Mesenchymal stem cell (in vitro differentiated cells and primary cell): ENCODE measurements at regions not wholly inside any gene's neighbourhood (a gene's known extent, or its start where the extent isn't known, plus 50 kb on each side); places are given as distances from the start of the nearest gene placed in this dataset.

ENCODE experiments used
- DNase-seq: peaks from one replicate; pipeline ENCODE4 v3.0.0-alpha.2; 2013
- H2AFZ ChIP-seq: one replicate; pipeline ENCODE4 v1.6.1; 2013; ENCODE audit warnings: low read depth, mild to moderate bottlenecking, control low read depth, inconsistent platforms, low read length, moderate library complexity
- H2AK5ac ChIP-seq: 2 replicates; pipeline ENCODE4 v1.6.1; 2013; ENCODE audit warnings: low read length, moderate library complexity, mild to moderate bottlenecking, inconsistent platforms; ENCODE audit not compliant: severe bottlenecking
- H2BK120ac ChIP-seq: one replicate; pipeline ENCODE4 v1.6.1; 2013; ENCODE audit warnings: low read depth, mild to moderate bottlenecking, inconsistent platforms, low read length, moderate library complexity
- H2BK12ac ChIP-seq, 2 experiments: one replicate each; pipeline ENCODE4 v1.6.1; 2013; ENCODE audit warnings: inconsistent platforms in 2 of 2, low read length in 2 of 2, mild to moderate bottlenecking in 2 of 2, moderate library complexity in 2 of 2, control low read depth in 1 of 2
- H2BK15ac ChIP-seq: one replicate; pipeline ENCODE4 v1.6.1; 2013; ENCODE audit warnings: mild to moderate bottlenecking, low read depth, inconsistent platforms; ENCODE audit not compliant: poor library complexity, severe bottlenecking
- H2BK5ac ChIP-seq: 2 replicates; pipeline ENCODE4 v1.6.1; 2013; ENCODE audit warnings: low read depth, mild to moderate bottlenecking, low read length, control low read depth, inconsistent platforms; ENCODE audit not compliant: poor library complexity, severe bottlenecking
- H3K14ac ChIP-seq, 2 experiments: one replicate each; pipeline ENCODE4 v1.6.1; 2013; ENCODE audit warnings: inconsistent platforms in 2 of 2, low read length in 2 of 2, control low read depth in 1 of 2, mild to moderate bottlenecking in 1 of 2, moderate library complexity in 1 of 2
- H3K18ac ChIP-seq, 2 experiments: one replicate each; pipeline ENCODE4 v1.6.1; 2013; ENCODE audit warnings: inconsistent platforms in 2 of 2, low read length in 2 of 2, control low read depth in 1 of 2, low read depth in 1 of 2, mild to moderate bottlenecking in 1 of 2
- H3K23ac ChIP-seq, 2 experiments: one replicate each; pipeline ENCODE4 v1.6.1; 2013; ENCODE audit warnings: inconsistent platforms in 2 of 2, low read length in 2 of 2, mild to moderate bottlenecking in 2 of 2, moderate library complexity in 2 of 2, control low read depth in 1 of 2
- H3K27ac ChIP-seq: 2 replicates; pipeline ENCODE4 v1.5.1; 2013; ENCODE audit warnings: mild to moderate bottlenecking, moderate library complexity, low read length, control low read depth, inconsistent platforms; ENCODE audit not compliant: poor library complexity, severe bottlenecking
- H3K27me3 ChIP-seq, 2 experiments: 2 replicates each; pipeline versions ENCODE4 v1.6.1 to v1.7.0; 2013; ENCODE audit warnings: low read length in 2 of 2, mild to moderate bottlenecking in 2 of 2, moderate library complexity in 2 of 2, control low read depth in 1 of 2, inconsistent platforms in 1 of 2; ENCODE audit not compliant: control insufficient read depth in 1 of 2, insufficient read depth in 1 of 2
- H3K36me3 ChIP-seq, 2 experiments: 2 replicates each; pipeline versions ENCODE4 v1.6.1 to v1.7.0; 2013; ENCODE audit warnings: low read length in 2 of 2, control low read depth in 1 of 2, inconsistent platforms in 1 of 2, low read depth in 1 of 2, mild to moderate bottlenecking in 1 of 2; ENCODE audit not compliant: insufficient read depth in 2 of 2, control insufficient read depth in 1 of 2
- H3K4ac ChIP-seq, 2 experiments: one replicate each; pipeline ENCODE4 v1.6.1; 2013; ENCODE audit warnings: inconsistent platforms in 2 of 2, low read length in 2 of 2, mild to moderate bottlenecking in 2 of 2, moderate library complexity in 2 of 2, control low read depth in 1 of 2, low read depth in 1 of 2
- H3K4me1 ChIP-seq: 2 replicates; pipeline ENCODE4 v1.6.1; 2013; ENCODE audit warnings: low read depth, low read length, control low read depth; ENCODE audit not compliant: control insufficient read depth, insufficient read depth
- H3K4me2 ChIP-seq: 2 replicates; pipeline ENCODE4 v1.6.1; 2013; ENCODE audit warnings: low read length, mild to moderate bottlenecking, inconsistent platforms; ENCODE audit not compliant: poor library complexity, severe bottlenecking
- H3K4me3 ChIP-seq, 2 experiments: 2 replicates each; pipeline versions ENCODE4 v1.5.1 to v1.7.0; 2013; ENCODE audit warnings: low read length in 2 of 2, mild to moderate bottlenecking in 2 of 2, control low read depth in 1 of 2, low read depth in 1 of 2; ENCODE audit not compliant: insufficient read depth in 1 of 2
- H3K79me1 ChIP-seq: replicated peaks from 2 replicates; pipeline ENCODE4 v1.6.1; 2013; ENCODE audit warnings: mild to moderate bottlenecking, control low read depth, low read length, inconsistent platforms; ENCODE audit not compliant: poor library complexity, severe bottlenecking
- H3K9ac ChIP-seq: 2 replicates; pipeline ENCODE4 v1.7.0; 2013; ENCODE audit warnings: mild to moderate bottlenecking, low read length, moderate library complexity
- H3K9me3 ChIP-seq: 2 replicates; pipeline ENCODE4 v1.7.0; 2013; ENCODE audit warnings: mild to moderate bottlenecking, low read length; ENCODE audit not compliant: control insufficient read depth
- H4K8ac ChIP-seq: one replicate; pipeline ENCODE4 v1.6.1; 2013; ENCODE audit warnings: inconsistent platforms, mild to moderate bottlenecking, low read length, moderate library complexity
- H4K91ac ChIP-seq: one replicate; pipeline ENCODE4 v1.6.1; 2013; ENCODE audit warnings: mild to moderate bottlenecking, low read length, inconsistent platforms
- WGBS: methylation state at CpG from one replicate; pipeline ENCODE4 v1.1.7; 2013; ENCODE audit warnings: mixed read lengths; 5-methylcytosine and 5-hydroxymethylcytosine counted together

DNA sequence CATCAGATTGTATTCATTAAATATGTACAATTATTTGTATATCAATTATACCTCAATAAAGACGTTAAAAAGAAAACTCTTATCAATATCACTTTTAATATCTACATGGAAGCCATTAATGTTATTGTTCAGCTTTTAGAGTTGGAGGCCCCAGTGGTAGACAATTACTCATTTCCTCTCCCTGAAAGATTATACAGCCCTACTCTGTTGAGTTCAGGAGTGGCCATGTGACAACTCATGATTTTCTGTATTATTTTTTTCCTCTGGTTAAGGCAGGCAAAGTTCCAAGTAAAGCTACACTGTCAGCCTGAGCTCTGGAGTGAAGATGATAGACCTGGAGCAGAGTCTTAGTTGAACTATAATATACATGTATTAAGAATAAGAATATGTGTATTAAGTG is 247.9 kb upstream of the B3GALT2 start:
- Histone ChIP-seq H2BK5ac (no peak overlapping the region), H3K9me3 (peaks cover 18% of the 10 kb centered on the region), H3K9ac (no peak overlapping the region), H3K23ac (no peak overlapping the region), H3K14ac (no peak overlapping the region), H2BK15ac (no peak overlapping the region), H3K4ac (no peak overlapping the region), H3K4me1 (peaks cover 2% of the 10 kb centered on the region), H3K36me3 (peaks cover 0 to 4% of the 10 kb centered on the region in 2 experiments), H3K4me2 (no peak overlapping the region), H3K27ac (no peak overlapping the region), H3K18ac (no peak overlapping the region), H2AK5ac (no peak overlapping the region), H4K8ac (no peak overlapping the region), H2BK120ac (no peak overlapping the region), H2AFZ (no peak overlapping the region), H3K79me1 (no peaks in the 10 kb centered on the region), H3K4me3 (no peak overlapping the region), H4K91ac (no peak overlapping the region), H3K27me3 (no peaks in the 10 kb centered on the region), H2BK12ac (no peak overlapping the region)
- DNase-seq = no peak
- no CpG with 5 or more reads among the region's 1 CpG for WGBS

DNA sequence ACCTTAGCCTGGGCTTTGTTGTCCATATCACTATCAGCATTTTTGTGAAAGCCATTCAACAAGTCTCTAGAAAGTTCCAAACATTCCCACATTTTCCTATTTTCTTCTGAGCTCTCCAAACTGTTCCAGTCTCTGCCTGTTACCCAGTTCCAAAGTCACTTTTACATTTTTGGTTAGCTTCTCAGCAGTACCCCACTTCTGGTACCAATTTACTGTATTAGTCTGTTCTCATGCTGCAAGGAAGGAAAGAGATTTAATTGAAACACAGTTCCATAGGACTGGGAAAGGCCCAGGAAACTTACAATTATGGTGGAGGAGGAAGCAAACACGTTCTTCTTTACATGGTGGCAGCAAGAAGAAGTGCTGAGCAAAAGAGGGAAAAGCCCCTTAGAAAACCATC is 247.2 kb upstream of the B3GALT2 start:
- Histone ChIP-seq H3K27me3 (no peaks in the 10 kb centered on the region), H3K14ac (no peak overlapping the region), H2AFZ (no peak overlapping the region), H3K9me3 (peaks cover 18% of the 10 kb centered on the region), H3K79me1 (no peaks in the 10 kb centered on the region), H2BK15ac (no peak overlapping the region), H2BK120ac (no peak overlapping the region), H2AK5ac (no peak overlapping the region), H4K91ac (no peak overlapping the region), H3K36me3 (peaks cover 0 to 4% of the 10 kb centered on the region in 2 experiments), H3K18ac (no peak overlapping the region), H3K9ac (no peak overlapping the region), H4K8ac (no peak overlapping the region), H2BK5ac (no peak overlapping the region), H3K27ac (no peak overlapping the region), H3K4me2 (no peak overlapping the region), H3K23ac (no peak overlapping the region), H3K4me3 (no peak overlapping the region), H3K4ac (no peak overlapping the region), H2BK12ac (no peak overlapping the region), H3K4me1 (peaks cover 2% of the 10 kb centered on the region)
- 88% methylated on average over 1 of the region's 1 CpG for WGBS
- no peak for DNase-seq

DNA sequence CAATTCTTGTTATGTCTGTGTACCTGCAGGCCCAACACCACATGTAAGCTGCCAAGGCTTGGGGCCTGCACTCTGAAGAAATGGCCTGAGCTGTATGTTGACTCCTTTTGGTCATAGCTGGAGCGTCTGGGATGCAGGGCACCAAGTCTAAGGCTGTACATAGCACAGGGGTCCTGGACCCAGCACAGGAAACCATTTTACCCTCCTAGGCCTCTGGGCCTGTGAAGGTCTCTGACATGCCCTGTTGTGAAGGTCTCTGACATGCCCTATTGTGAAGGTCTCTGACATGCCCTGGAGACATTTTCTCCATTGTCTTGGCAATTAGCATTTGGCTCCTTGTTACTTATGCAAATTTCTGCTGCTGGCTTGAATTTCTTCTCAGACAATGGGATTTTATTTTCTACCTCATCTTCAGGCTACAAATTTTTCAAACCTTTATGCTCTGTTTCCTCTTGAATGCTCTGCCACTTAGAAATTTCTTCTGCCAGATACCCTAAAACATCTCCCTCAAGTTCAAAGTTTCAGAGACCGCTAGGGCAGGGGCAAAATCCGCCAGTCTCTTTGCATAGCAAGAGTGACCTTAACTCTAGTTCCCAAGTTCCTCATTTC is 246.7 kb upstream of the B3GALT2 start:
- no peak overlapping the region for H2BK5ac ChIP-seq
- no peak overlapping the region for H4K91ac ChIP-seq
- H3K27ac ChIP-seq = no peak overlapping the region
- no peak overlapping the region for H3K9ac ChIP-seq
- peaks cover 2% of the 10 kb centered on the region for H3K4me1 ChIP-seq
- H3K4me2 ChIP-seq = no peak overlapping the region
- no peak for DNase-seq
- no peak overlapping the region for H2AK5ac ChIP-seq
- H3K4me3 ChIP-seq = no peak overlapping the region
- WGBS = 93% methylated on average over 3 of the region's 3 CpGs
- no peak overlapping the region for H3K4ac ChIP-seq
- H4K8ac ChIP-seq = no peak overlapping the region
- no peak overlapping the region for H3K18ac ChIP-seq
- no peak overlapping the region for H3K23ac ChIP-seq
- no peaks in the 10 kb centered on the region for H3K27me3 ChIP-seq
- H2BK120ac ChIP-seq = no peak overlapping the region
- no peak overlapping the region for H3K14ac ChIP-seq
- H3K9me3 ChIP-seq = peaks cover 18% of the 10 kb centered on the region
- no peak overlapping the region for H2BK15ac ChIP-seq
- no peak overlapping the region for H2AFZ ChIP-seq
- H3K79me1 ChIP-seq = no peaks in the 10 kb centered on the region
- H2BK12ac ChIP-seq = no peak overlapping the region
- H3K36me3 ChIP-seq = peaks cover 0 to 4% of the 10 kb centered on the region in 2 experiments

DNA sequence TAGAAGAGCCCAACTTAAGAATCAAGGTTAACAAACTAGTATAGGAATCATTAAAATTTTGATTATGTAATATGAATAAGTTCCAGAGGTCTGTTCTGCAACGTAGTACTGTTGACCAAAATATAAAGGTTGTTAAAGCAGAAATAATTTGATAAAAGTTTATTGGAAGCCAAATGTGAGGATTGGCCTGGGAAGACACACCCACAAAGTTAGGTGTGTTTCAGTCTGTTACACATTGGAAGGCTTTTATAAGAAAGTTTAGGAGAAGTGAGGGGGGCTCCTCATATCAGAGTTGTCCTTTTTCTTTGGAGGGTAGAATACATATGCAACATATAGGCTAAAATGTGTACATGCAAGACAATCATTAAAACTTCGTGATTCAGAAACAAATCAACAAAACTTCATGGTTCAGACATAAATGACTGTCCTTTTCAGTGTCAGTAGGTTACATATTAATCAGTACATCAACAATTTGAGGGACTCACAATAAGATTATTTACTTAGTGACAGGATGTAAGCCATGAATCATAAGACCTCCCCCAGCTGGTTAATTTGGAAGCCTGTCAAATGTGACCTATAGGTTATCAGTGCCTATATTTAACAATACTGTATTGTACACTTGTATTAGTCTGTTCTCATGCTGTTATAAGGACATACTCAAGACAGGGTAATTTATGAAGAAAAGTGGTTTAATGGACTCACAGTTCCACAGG is 245.0 kb upstream of the B3GALT2 start:
- WGBS = 63% methylated on average over 2 of the region's 2 CpGs
- no peak overlapping the region for H4K8ac ChIP-seq
- H2BK120ac ChIP-seq = no peak overlapping the region
- H2BK15ac ChIP-seq = no peak overlapping the region
- no peaks in the 10 kb centered on the region for H3K79me1 ChIP-seq
- H3K14ac ChIP-seq = no peak overlapping the region
- H3K4ac ChIP-seq = no peak overlapping the region
- no peak overlapping the region for H3K23ac ChIP-seq
- H3K4me3 ChIP-seq = no peak overlapping the region
- peaks cover 18% of the 10 kb centered on the region for H3K9me3 ChIP-seq
- no peak overlapping the region for H2BK5ac ChIP-seq
- no peak overlapping the region for H3K27ac ChIP-seq
- DNase-seq = no peak
- H4K91ac ChIP-seq = no peak overlapping the region
- no peaks in the 10 kb centered on the region for H3K27me3 ChIP-seq
- peaks cover 0 to 4% of the 10 kb centered on the region in 2 experiments for H3K36me3 ChIP-seq
- H2AK5ac ChIP-seq = no peak overlapping the region
- no peak overlapping the region for H3K4me2 ChIP-seq
- no peak overlapping the region for H3K9ac ChIP-seq
- peaks cover 2% of the 10 kb centered on the region for H3K4me1 ChIP-seq
- no peak overlapping the region for H3K18ac ChIP-seq
- H2AFZ ChIP-seq = no peak overlapping the region
- no peak overlapping the region for H2BK12ac ChIP-seq
